Stimulated activated CD8-positive, alpha-beta memory T cell treated with anti-CD3 and anti-CD28 coated beads, Interleukin-15, amount 100 ng/mL, for 48 hours (primary cell): ENCODE measurements at regions not wholly inside any gene's neighbourhood (a gene's known extent, or its start where the extent isn't known, plus 50 kb on each side); places are given as distances from the start of the nearest gene placed in this dataset.
A peak's percentile ranks its signal among the peaks of the same experiment; 100 is the strongest.

ENCODE experiments used
- DNase-seq, 2 donors: peaks; one replicate each; pipeline ENCODE4 v3.0.0-alpha.2; 2020; ENCODE audit warnings: low read depth in 2 of 2

DNA sequence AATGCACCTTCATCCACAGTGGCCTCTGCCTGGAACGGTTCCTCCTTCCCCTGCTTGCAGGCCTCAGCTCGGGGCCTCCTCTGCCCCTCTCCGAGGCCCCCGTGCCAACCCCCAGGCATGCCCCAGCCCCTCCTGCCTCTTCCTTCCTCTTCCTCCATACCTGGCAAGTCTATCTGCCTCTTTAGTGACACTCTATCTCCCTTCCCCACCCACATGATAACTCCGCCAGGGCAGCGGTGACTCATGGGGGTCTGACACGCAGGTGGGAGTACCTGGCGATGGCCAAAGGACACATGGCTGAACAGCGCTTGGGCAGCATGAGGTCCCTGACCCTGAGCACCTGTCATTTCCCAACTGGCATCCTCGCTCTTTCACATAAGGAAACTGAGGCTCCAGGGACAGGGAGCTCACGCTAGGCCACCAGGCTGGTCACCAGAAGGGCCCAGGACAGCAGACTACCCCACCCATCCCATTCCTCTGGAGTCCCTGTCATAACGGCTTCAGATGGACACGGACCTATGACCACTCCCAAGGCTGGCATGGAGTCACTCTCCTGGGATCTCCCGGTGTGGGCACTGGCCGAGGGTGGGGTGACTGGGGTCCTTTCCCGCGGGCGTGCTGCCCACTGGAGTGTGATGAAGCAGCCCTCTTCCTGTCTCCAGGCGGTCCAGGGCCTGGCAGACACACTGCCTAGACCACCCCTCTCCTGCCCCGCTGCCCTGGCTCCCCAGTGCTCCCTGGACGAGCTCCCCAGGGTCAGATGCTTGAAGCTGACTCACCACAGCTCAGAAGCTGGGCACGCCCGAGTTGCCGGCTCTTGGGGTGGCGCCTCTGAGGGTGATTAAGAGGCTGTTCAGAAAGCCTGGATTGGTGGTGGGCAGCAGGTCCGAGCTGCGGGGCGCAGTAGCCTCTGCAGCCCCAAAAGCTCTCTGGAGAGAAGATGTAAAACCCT is 100.6 kb downstream of the ENGASE start:
- no peak for DNase-seq

DNA sequence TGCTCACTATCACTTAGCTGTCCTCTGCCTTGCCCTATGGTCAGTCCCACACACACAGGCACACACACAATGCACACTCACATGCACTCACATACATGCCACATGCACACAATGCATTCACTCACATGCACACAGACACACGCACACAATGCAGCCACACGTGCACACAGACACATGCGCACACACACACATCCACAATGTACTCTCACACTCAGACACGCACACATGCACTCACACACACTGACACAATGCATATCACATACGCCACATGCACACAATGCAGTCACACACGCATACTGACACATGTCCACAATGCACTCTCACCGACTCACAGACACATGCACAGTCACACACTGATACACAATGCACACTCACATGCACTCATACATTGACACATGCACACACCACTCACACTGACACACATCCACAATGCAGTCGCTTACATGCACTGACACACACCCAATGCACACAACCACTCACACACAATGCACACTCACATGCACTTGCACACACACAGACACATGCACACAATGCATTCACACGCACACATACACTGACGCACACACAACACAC is 99.7 kb downstream of the ENGASE start:
- no peak for DNase-seq

DNA sequence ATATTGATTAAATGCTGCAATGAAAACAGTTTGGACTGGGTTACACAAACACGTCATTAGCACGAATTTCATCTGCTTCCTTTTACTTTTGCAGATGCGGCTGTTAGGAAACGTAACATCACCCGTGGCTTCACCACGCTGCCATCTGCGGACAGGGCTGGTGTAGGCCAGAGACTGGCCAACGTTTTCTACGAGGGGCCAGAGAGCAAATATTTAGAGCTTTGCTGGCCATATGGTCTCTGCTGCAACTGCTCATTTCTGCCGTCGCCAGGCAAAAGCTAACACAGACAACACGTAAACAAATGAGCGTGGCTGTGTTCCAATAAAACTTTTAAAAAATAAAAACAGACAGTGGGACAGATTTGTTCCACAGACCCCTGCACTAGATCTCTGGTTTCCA is 96.6 kb downstream of the ENGASE start:
- DNase-seq, result no peak

DNA sequence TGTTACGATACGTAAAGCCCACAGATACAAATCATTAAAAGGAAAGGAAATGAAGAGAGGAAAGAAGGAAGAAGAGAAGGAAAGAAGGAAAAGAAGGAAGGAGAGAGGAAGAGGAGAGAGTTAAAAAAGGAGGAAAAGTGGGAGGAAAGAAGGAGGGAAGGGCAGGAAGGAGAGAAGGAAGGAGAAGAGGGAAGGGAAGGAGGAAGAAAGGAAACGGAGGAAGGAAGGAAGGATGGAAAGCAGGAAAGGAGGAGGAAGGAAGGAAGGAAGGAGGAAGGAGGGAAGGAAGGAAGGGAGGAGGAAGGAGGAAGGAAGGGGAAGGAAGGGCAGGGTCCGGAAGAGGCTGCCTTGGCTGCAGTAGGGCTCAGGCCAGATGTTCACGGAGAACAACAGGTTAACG is 95.2 kb downstream of the ENGASE start:
- DNase-seq, result no peak

DNA sequence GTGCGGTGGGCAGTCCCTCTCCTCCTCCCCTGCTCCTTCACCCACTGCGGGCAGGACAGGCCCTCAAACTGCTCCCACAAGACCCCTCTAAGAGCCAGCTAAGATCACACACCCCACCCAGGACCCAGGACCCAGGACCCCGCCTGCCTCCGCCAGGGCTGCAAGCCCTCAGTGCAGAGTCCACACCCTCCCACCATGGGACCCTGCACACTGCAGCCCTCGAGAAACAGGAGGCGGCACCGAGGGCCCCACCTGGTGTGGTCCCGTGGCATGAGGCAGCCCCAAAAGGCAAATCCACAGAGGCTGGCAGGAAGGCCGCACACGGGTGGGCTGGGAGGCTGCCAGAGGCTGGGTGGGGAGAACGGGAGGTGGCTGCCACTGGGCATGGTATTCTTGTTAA is 94.7 kb downstream of the ENGASE start:
- DNase-seq, result no peak

DNA sequence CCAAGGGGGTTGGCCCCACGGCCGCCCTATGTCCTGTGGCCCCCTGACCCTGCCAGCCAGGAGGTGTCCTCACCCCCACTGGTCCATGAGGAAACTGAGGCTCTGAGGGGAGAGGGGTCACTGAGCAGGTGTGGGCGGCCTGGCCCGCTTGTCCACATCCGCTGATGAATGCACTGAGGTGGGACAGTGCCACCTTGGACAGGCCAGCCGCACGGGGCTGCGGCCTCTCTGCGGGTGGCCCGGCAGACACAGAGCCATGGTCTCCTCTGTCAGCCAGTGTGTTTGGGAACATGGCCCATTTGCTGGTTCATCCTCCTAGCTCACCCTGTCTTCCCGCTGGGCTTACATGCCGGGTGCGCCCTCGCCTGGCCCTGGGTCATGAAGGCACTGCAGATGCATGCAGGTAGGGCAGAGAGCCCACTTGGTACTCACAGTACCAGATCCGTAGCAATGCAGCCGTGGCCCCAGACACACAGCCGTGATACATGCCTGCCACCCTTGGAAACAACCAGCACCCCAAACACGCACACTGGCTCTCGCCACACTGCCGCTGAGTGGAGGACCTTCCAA is 93.9 kb downstream of the ENGASE start:
- DNase-seq, result no peak

DNA sequence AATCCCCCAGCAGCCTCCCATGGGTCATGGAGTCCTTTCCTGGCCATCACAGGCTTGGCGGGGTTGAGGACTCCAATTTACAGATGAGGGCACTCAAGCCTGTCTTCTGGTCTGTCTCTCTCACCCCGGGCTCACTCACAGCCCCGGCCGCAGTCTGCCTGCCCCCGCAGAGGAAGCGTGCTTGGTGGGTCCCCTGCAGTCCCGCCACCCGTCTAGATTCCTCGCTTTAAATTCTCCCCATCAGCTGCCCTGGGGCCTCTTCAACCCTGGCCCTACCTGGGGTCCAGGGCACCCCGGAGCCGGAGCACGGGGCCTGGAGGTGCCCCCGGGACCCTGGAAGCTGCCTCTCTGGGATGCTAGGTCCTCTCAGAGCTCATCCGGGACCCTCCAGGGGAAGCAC is 92.9 kb downstream of the ENGASE start:
- no peak for DNase-seq

DNA sequence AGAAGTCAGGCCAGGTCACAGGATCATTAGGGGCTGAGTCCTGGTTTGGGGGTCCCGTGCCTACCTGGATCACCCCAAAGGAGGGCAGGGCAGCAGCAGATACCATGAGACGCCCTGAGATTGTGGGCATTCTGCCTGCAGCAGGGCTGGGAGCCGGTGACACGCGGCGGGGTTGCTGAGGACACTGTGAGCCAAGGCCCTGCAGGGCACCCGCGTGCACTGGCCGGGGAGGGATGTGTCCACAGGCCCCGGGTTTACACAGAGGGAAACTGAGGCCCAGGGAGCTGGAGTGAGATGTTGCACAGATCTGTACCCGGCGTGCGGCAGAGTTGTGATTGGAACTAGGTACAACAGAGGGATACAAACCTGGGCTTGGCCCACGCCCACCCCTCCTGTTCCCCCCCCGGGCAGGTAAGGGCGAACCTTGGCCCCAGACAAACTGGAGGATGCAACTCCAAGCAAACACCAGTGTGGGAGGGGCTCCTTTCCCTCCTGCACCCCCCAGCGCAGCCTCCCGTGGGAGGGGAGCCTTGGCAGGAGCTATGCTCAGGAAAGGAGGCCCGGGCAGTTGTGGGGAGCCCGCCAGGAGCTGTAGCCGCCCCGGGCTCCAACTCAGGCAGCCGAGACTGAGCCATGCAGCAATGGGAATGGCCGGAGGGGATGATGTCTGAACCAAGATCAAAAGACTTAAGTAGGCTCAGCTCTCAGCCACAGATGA is 91.3 kb downstream of the ENGASE start:
- DNase-seq, result no peak

DNA sequence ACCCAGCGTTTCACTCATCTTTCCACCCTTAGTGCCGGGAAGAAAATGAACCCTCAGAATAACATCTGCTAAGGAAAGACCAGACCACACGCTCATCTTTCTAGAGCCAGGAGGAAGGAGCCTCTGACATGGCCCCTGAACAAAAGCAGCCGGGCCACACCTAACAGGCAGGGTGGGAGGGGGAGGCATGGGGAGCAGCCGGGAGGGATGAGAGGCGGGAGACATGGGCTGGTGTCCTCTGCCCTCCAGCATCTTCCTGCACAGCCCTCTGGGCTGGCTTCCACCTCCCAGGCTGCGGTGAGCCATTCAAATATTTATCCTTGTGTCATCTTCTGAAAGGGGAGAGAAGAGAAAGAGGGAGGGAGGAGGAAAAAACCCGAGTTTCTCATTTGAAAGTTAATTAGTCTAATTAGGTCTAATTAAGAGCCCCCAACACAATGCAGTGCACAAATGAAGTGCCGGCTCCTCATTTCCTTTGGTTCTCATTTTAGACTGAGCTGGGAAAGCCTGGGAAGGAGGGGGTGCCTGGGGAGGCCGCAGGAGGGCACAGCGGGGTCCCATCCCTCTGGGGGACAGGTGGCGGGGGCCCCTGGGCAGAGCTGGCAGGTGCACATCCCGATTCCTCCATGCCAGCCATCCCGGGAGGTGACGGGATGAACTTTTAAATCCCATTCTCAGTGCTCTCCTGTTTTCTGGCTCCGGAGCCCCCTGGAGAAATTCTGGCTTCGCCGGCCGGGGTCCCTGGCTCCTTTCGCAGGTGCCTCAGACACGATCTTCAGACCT is 90.5 kb downstream of the ENGASE start:
- DNase-seq, result no peak

DNA sequence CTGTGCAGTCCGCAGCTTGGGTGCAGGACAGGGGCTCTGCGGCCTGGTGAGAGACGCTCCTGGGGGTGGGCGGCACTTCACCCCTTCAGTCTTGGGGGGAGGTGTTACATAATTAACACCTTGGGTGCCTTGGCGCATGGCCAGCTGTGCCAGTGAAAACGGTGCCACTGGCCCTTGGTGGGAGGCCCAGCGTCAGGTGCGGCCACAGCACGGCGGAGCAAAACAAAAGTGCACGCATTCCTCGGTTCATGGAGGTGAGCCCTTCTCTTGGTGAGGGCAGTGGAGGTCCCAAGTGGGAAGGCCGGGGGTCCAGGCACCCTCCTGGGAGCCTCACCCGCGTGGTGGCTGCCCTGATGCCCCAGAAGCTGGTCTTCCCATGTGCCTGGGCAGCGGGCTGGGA is 89.8 kb downstream of the ENGASE start:
- DNase-seq, result no peak

DNA sequence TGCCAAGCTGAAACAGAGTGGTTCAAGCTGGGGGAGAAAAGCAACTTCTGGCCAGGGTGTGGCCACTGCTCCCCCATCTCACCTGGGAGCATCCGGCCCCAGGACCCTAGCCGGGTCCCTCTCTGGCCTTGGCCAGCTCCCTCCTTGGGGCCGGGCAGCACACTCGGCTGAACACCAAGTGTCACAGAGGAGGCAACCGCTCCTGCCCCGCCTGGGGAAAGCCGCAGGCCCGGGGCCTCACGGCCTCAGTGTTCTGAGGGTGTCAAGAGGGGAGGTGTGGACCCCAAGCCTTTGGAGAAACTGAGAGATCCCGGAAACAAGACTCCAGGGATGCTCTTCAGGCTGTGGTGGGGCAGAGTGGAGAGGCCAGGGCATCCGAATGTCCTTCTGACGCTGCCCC is 88.4 kb downstream of the ENGASE start:
- no peak for DNase-seq

DNA sequence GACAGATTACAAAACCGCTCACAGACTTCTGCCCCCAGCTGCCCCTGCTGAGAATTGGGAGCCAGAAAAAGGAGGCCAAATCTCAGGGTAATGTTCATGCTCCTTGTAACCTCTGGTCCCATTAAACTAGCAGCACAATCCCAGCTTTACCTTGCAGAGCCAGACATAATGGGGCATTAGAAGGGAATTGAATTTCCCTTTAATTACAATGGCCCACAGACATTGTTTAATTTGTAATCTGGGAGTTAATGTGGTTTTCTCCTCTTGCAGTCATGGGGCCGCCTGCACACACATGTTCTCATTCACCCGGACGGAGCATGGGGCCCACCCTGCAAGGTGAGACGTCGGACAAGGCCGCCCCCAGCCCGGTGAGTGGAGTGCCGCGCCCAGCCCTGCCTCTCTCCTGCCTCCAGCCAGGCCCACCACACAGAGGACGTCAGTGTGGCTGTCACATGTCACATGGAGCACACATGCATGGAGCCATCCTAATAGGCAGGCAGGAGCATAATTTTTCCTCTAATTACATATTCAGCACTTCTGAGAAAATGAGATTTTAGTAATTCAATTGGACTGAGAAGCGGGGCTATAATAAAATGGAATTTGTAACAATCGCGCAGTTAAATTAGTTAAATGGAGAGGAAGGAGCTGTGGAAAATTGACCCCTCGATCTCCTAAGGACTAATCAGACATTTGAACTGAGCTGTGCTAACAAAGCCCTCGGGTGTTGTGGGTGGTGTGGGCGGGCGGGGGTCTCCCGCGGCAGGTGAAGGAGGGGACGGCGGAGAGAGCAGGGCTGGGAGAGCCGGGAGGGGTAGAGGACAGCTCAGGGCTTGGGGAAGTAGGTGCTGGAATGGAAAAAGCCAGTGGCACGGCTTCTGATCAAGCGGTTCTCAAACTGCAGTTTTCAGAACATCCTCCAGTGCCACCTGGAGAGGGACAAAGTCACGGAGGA is 87.7 kb downstream of the ENGASE start:
- DNase-seq, result no peak

DNA sequence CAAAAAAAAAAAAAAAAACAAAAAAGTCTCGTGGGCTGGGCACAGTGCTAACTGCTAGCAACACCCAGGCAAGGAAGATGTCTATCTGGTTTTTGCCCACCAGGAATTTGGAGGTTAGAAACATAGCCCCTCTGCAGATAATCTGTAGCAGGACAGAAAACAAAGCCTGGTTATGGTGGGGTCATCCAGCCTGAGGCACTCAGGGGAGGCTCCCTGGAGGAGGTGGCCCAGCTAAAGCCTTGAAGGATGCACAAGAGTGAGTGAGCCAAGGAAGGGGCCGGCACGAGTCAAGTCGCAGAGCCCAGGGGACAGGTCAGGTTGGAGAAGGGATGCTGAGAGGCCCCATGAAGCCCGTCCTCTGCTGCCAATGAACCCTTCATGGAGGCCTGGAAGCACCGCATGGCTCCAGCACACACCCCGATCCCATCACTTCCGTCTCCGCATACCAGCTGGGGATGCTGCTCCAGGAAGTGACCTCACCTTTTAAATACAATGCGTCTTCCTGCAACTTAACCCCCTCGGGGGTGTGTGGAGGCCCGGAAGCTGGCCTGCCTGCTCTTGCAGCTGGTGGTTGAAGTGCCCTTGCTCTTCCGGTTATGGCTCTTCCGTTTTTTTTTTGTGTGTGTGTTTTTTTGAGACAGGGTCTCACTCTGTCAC is 86.5 kb downstream of the ENGASE start:
- DNase-seq, result peak in 1 of 2 donors; percentile 8

DNA sequence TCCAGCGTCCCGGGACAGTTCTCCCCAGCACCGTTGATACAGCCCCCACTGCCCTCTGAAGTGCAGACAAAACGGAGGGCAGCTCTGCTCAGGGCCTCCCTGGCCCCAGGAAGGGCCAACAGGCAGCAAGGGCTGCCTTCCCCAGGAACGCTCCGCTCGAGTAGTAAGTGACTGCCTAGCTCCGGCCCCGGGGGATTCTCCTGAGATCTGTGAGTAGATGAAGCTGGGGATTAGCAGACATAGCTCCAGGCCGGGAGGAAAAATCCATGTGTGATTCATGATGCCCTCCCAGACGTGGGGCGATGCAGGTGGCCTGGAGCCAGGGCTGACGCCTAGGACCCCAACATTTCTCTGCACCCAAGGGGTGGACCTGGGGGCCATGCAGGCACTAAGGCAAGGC is 85.3 kb downstream of the ENGASE start:
- DNase-seq, result no peak

DNA sequence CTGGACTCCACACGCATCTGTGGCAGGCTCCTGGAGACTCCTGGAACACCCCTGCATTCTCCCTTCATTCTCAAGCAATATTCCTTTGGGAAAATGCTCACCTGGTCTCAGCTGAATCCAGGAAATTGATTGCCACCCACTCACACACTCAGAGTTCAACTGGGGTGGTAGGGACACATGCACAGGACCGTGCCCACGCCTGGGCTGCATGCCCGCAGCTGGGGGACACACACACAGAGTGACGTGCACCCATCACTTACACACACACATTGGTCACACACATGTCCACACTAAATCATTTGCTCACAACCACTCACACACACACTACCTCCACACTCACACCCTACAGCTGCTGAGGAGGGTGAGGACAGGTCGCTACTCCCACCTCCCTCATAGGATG is 84.8 kb downstream of the ENGASE start:
- DNase-seq, result no peak

DNA sequence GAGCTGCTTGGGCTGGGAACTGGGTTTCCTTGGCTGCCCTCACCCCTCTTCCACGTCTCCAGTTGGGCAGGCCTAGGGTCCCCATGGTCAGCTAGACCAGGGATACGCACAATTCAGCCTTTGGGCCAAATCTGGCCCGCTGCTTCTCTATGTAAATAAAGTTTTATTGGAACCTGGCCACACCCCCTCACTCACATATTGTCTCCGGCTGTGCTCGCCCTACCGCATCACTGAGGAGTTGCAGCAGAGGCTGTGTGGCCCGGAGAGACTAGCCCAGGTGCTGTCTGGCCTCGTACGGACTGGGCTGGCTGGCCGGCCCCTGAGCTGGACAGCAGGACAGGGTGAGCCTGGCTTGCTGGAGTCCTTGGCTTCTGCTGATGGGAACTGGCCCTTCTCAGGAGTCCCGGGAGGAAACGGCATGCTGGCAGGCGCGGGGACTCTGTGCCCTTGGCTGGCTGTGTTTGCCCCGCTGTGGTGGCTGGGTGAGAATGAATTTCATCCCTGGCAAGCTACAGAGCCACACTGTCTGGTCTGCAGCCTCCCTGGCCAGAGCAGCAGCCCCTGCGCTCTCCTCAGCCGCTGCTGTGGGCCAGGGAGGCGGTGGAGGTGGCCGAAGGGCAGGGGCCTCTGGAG is 82.0 kb downstream of the ENGASE start:
- no peak for DNase-seq

DNA sequence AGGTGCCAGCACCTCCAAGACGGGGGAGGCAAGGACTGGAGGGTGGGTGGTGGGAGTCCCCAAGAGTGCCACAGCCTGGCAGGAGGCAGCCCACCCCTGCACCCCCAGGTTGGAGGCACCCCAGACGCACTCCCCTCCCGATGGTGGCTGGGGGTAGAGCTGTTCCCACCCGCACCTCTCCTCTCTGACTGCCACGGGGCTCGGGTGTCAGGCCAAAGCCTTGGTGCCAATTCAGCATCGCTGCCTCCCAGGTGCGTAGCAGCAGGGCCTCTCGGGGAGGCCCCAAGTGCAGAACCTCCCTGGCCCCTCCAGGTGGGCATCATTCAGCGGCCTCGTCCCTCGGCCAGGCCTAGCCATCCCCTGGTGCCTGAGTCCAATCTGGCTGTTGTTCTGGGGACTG is 81.1 kb downstream of the ENGASE start:
- DNase-seq, result no peak

DNA sequence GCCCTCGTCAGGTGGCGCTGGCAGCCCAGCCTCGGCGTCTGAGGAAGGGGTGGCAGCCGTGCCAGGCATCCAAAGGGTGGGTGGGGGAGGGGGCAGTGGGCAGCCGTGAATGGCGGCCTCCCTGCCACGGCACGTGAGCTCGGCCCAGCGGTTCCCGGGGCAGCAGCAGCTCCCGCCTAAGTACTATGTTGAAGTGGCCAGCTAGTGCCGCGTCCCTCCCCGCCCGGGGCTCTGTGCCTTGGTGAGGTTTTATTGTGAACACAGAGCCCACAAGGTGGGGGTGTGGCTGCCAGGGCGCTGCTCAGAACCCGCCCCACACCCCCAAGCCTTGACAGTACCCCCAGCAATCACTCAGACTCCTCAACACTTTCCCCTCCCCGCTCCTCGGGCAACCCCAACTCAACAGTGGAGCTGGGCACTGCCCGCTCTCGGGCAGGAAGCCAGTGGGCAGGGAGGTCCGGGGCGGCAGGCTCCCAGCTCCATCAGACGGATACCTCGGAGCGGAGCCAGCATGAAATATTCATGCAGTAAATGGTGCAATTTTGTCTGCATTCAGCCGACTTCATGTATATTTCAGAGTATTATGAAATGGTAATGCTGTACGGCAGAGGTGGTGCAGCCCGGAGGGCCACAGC is 80.4 kb downstream of the ENGASE start:
- no peak for DNase-seq

DNA sequence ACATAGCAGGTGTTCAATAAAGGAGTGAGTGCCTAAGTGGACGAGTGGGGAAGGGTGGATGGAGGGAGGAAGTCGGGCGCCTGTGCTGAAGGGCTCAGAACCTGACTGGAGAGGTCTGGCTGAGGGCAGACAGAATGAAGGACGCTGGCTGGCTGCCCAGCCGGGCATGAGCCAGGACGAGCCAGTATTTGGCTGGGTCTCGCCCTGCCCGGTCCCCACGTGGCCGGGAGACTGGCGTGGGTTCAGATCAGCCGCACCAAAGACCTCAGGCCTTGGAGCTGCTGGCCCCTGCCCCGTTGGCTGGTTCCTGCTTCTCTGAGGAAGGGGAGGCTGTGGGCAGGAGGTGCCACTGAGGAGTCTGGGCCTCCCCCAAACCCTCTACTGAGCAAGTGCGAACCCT is 79.8 kb downstream of the ENGASE start:
- DNase-seq, result no peak
